GM21526 (cell line): ENCODE measurements at regions not wholly inside any gene's neighbourhood (a gene's known extent, or its start where the extent isn't known, plus 50 kb on each side); places are given as distances from the start of the nearest gene placed in this dataset.

Experiments used
- ATAC-seq: cut with Tn5 transposase; IDR thresholded peaks from one replicate; pipeline ENCODE4 v1.9.1; 2021; ENCODE audit warnings: moderate library complexity; ENCODE audit not compliant: unreplicated experiment, low FRiP score

GRCh38 chr16:6864244-6864643 lies 468.4 kb upstream of the RBFOX1 start:
- ATAC-seq = no peak

- no peak for ATAC-seq
Observed at GRCh38 chr16:6863135-6863534, 469.5 kb upstream of the RBFOX1 start.

GRCh38 chr16:6861815-6862477 lies 470.7 kb upstream of the RBFOX1 start:
- no peak for ATAC-seq

GRCh38 chr16:6861135-6861814 lies 471.4 kb upstream of the RBFOX1 start:
- ATAC-seq = no peak

DNA sequence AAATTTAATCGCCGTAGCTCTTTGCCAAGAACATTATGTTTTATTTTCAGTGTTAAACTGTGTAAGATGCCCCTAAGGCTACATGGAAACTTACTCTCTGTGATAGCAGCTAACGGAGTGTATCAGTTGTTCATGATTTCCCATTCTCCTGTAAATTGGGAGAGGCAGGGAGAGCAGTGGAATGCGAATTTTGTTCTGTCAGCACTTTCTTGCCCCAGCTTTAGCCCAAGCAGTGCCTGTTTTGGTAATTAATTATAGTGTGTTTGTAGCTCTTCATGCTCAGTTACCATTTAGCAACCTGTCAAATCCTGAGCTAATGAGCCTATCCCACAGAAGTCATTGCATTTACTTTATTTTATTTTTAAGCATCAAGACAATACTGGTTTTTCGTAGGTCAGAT lies 475.1 kb upstream of the RBFOX1 start:
- no peak for ATAC-seq

DNA sequence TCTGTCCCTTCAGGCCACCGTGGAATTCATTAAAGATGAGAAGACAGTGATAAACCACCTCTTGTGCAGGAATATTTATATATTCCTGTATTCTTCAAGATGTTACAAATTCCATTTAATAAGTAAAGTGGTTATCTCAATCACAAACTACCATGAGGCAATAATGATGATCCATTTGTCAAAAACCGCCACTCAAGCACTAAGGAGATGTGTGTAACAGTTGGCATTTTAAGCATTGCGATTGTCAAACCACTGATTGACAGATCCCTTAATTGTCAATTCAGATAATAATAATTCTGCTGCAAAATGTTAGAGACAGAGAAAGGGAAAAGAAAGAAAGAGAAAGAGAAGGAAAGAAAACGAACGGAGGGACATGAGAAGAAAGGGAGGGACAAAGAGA lies 476.1 kb upstream of the RBFOX1 start:
- ATAC-seq = no peak

DNA sequence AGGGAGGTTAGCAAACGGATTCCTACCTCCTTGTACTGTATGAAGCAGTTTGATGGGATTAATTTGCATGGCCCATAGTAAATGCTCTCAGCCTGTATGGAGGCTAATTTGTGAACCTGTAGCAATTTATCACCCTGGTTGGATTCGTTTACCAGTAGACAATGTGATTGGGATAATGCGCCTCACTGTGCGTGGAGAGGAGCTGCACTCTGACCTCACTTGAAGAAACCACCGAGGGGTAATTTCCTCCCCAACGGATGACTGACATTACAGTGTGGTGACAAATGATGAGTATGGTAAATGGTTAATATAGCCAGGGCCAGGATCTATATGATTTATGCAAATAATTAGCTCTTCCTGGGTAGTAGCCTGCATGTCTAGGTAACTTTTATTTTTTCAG lies 479.1 kb upstream of the RBFOX1 start:
- ATAC-seq = no peak

DNA sequence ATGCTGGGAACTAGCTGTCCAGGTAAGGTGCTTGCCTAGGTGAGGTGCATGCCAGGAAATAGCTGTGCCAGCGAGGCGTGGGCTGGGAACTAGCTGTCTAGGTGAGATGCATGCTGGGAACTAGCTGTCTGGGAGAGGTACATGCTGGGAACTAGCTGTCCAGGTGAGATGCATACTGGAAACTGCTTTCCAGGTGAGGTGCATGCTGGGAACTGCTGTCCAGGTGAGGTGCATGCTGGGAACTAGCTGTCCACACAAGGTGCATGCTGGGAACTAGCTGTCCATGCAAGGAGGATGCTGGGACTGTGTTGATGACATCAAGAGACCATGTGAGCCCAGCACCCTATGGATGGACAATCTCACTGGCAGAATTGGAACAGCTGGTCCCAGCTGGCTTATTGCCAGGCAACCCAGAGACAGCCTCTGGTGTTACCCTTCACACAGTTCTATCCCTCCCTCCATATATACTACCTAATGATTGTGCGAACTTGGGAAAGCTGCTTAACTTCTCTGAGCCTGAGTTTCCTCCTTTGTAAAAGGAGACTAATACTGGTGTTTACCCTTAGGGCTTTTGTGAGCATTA lies 479.9 kb upstream of the RBFOX1 start:
- ATAC-seq = no peak

GRCh38 chr16:6846452-6846851 lies 486.2 kb upstream of the RBFOX1 start:
- no peak for ATAC-seq

DNA sequence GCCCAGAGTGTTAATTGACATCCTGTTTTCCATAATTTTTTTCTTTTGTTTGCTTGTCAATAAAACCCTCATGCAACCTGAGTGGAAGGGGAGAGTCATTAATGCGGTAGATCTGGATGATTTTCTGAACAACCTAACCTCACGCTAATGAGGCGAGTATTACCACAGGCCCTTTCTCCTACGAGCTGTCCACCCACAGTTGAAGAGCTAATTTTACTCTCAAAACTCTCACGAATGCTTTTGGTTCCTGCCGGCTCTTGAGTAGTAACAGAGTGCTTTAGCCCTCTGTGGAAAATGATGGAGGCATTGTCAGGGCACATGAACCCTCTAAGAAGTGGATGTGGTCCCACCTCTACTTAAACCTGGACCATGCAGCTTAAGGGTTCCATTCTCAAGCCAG lies 491.3 kb upstream of the RBFOX1 start:
- ATAC-seq = no peak

GRCh38 chr16:6837722-6838121 lies 494.9 kb upstream of the RBFOX1 start:
- no peak for ATAC-seq

- no peak for ATAC-seq
Observed at GRCh38 chr16:6836766-6837165, 495.9 kb upstream of the RBFOX1 start.

DNA sequence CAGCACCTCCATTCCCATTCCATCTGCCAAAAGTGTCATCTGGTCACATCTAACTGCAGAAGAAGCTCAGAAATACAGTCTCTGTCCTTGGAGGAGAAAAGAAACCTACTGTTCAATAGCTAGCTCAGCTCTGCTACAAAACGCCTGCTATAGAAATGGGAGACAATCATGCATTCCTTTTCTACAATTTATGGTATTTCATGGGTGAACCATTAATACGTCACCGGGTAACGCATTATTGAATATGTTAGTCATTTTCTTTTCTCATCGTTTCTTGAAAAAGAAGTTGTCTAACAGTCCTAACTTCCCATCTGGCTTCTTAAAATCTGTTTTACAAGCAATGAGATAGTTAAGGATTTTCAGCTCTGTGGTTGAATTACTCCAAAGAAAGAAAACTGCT lies 496.7 kb upstream of the RBFOX1 start:
- ATAC-seq = no peak

- no peak for ATAC-seq
Observed at GRCh38 chr16:6835516-6835915, 497.1 kb upstream of the RBFOX1 start.

DNA sequence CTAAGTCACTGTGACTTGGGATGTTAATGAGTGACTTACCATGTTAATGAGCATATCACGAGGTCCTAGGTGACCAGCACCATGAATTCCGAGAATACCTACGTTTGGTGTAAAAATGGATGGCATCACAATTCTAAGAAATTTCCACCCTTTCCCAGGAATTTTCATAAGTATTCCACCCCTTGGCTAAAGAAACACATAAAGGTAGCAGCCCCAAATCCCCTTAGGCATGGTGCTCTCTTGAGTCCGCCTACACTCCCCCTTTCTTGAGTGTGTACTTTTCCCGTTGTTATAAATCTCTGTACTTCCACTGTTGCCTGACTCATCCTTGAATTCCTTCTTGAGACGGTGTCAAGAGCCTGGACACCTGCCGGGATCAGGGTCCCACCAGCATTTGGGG lies 504.0 kb upstream of the RBFOX1 start:
- ATAC-seq = no peak

- ATAC-seq = no peak
Observed at GRCh38 chr16:6827931-6828330, 504.7 kb upstream of the RBFOX1 start.

- ATAC-seq = no peak
Observed at GRCh38 chr16:6827267-6827666, 505.4 kb upstream of the RBFOX1 start.

GRCh38 chr16:6822041-6822440 lies 510.6 kb upstream of the RBFOX1 start:
- no peak for ATAC-seq

DNA sequence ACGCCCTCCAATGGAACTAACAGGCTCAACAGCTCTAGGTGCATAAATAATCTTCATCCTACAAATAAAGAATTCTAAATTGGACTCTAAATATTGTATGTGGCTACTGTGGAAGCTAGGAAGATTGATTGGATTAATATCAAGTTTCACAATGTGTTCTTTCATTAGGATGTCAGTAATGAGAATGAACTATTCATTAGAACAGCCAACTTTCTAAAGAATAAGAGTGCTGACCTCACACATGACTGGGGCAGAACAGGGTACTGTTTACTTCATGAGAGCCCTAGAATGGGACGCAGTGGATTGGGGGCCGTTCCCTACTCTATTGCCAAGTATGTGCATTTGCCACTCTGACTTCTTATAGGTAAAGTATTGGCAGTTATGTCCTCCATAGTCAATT lies 528.2 kb upstream of the RBFOX1 start:
- ATAC-seq = no peak

DNA sequence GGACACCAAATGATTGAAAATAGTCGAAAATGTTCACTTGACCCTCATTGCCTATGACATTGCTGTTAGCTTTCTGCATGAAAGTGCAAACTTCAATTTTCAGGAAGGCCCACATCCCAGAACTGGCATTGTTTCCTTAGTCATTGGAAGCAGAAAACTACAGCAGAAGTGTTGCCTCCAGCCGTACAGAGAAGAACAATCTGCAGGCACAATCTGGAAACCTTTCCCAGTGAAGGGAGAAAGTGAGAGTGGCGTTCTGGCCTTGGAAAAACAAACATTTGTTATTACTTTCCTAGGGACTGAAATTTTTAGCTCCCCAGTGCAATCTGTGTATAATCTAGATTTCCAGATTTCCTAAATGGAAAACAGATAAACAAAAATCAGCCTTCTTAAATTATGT lies 529.5 kb upstream of the RBFOX1 start:
- ATAC-seq = no peak

GRCh38 chr16:6797223-6797622 lies 535.4 kb upstream of the RBFOX1 start:
- no peak for ATAC-seq

DNA sequence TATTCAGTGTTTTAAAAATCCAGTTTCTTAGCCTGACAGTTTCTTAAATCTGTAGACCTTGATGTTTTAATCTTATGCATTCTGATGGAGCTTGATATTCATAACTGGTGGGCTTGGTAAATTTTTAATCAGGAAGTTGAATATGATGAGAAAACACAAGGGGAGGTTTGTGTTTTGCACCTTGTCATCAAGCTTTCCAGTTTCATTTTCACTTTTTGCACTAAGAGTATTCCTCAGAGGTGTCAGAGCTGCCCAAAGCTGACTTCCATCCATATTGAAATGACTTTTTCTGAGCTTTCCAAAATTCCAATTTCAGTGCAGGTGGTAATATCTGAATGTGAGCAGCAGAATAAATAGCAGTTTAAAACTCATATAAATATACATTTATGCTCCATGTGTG lies 555.0 kb upstream of the RBFOX1 start:
- no peak for ATAC-seq
